GM18907 (cell line): ENCODE measurements at regions not wholly inside any gene's neighbourhood (a gene's known extent, or its start where the extent isn't known, plus 50 kb on each side); places are given as distances from the start of the nearest gene placed in this dataset.

Experiments
- ATAC-seq: cut with Tn5 transposase; IDR thresholded peaks from one replicate; pipeline ENCODE4 v1.9.1; 2021; ENCODE audit warnings: mild to moderate bottlenecking, moderate library complexity; ENCODE audit not compliant: unreplicated experiment

DNA sequence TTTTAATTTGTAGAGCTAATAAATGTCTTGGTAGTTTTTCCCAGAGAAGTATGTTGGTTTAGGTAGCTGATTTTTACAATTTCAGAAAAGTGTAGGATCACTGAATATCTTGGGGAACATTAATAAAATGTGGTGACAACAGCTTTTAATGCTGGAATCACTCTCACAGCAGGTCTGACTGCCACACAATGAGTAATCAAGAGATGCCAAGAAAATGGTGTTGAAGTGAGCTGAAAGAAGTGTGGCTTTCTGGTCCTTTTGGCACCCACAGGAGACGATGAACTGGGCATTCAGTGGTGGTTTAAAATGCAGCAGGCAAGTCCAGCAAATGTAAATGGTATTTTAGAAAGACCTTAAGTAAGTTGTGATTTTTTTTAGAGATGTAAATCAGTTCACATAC lies 175.8 kb downstream of the CBLN2 start:
- no peak for ATAC-seq

- no peak for ATAC-seq
Measured at GRCh38 chr18:72360634-72361033, 183.5 kb downstream of the CBLN2 start.

- ATAC-seq: no peak
Measured at GRCh38 chr18:72342933-72343332, 201.2 kb downstream of the CBLN2 start.

DNA sequence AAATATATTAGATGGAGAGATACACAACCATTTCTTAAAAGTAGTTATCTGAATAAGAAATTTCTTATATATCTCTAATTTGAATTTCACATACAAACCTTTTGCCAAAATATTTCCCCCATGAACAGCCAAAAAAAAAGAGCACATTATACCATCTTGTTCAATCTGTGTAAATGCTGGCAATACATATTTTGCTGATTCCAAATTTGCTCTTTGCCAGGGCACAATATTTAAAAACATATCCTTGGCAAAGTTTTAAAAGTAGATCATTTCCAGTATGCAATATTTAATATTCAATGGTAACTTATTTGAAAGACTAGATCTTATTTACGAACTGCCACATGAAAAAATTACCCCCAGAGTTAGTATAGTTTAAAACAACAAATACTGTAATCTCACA lies 204.2 kb downstream of the CBLN2 start:
- no peak for ATAC-seq

- no peak for ATAC-seq
Measured at GRCh38 chr18:72336786-72337185, 207.4 kb downstream of the CBLN2 start.

DNA sequence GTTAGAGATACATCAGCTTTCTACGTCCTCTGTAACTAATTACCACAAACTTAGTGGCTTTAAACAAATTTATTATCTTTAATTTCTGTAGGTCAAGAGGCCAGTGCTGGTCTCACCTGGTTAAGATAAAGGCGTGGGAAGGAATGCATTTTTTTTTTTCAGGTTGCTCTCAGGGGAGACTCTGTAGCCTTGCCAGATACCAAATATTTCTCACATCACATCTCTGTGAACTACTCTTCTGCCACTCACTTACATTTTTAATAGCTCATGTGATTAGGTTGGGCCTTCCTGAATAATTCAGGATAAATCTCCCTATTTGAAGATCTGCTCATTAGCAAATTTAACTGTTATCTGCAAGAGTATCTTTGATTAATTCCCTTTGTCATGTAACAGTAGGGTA lies 214.6 kb downstream of the CBLN2 start:
- no peak for ATAC-seq

- ATAC-seq: no peak
Measured at GRCh38 chr18:72325307-72325706, 218.8 kb downstream of the CBLN2 start.

GRCh38 chr18:72324677-72325076 lies 219.5 kb downstream of the CBLN2 start:
- ATAC-seq: no peak

- no peak for ATAC-seq
Measured at GRCh38 chr18:72316497-72316896, 227.6 kb downstream of the CBLN2 start.

GRCh38 chr18:72283148-72283925 lies 260.8 kb downstream of the CBLN2 start:
- ATAC-seq: no peak

- ATAC-seq: no peak
Measured at GRCh38 chr18:72273025-72273424, 271.1 kb downstream of the CBLN2 start.

DNA sequence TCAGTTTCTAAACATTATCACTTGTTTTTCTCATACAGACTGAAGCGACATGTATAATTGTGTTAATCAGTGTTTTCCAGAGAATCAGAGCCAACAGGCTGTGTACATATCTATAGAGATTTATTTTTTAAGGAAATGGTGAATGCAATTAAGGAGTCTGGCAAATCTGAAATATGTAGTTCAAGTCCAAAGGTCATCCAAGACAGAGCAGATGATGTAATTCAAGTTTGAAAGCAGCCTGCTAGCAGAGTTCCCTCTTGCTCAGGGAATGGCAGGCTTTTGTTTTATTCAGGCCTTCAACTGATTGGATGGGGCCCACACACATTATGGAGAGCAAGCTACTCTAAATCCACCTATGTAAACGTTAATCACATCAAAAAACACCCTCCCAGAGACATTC lies 282.6 kb downstream of the CBLN2 start:
- no peak for ATAC-seq

DNA sequence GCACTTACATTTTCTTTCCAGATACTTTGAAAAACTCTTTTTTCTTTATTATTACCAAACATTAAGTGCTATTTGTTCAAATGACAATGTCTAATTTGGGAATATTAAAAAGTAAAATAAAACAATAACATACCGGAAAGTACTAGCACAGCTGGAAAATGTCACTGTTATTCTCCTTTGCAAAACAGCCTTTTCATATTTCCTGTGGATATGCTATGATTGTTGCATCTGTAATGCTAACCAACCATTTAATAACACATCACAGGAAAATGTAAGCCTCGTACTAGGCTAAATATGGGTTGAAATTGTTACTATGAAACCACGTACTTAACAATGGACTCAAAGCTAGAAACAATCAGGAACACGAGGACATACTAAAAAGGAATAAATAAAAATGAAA lies 298.1 kb downstream of the CBLN2 start:
- ATAC-seq: no peak

- ATAC-seq: no peak
Measured at GRCh38 chr18:72235422-72235821, 308.7 kb downstream of the CBLN2 start.

DNA sequence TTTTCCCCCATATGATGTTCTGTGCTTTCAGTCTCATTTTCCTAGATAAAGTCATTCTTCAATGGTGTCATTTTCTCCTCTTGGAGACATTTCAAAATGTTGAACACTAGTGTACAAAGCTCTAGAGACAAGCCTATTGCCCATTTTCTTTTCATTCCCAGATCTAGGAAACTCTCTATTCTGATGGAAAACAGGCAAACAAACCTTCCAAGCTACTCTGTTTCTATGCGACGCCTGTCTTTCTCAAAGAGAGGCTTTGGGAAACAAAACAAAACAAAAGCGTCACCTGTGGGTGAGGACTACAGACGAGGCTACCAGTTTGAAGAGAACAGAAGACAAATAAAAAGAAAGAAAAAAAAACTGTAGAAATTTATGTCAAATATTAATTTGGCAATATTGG lies 311.0 kb downstream of the CBLN2 start:
- ATAC-seq: no peak

DNA sequence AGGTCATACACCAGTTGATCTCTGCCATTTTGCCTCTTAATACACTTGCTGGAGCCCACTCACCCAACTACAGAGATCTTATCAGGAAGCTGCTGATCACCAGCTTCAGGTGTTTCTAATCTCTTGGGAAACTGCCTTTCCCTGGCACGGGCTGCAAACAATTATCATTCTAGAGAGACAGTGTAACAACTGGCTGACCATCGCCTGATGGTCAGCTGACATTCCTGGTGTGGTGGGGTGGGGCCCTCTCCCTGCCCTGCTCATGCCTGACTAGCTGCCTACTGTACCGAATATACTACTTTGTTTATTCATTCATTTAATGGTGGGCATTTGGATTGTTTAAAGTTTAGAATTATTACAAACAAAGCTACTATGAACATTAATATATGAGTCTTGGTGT lies 311.5 kb downstream of the CBLN2 start:
- ATAC-seq: no peak

DNA sequence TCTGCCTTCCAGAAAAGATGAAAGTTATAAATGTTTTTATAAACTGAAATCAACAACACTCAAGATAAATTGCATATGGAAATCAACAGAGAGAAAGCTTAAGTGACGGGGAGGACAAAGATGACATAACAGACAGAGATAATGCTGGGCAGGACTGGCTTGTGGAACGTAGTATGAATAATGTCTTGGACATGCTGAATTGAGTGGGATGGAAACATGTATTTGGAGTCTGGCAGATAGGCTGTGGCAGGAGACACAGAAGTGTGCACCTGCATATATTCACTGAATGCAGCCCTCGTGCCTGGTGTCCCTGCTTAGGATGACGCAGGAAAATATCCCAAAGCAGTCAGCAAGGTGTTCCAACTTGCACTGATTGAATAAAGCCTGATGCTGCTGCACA lies 318.2 kb downstream of the CBLN2 start:
- no peak for ATAC-seq

DNA sequence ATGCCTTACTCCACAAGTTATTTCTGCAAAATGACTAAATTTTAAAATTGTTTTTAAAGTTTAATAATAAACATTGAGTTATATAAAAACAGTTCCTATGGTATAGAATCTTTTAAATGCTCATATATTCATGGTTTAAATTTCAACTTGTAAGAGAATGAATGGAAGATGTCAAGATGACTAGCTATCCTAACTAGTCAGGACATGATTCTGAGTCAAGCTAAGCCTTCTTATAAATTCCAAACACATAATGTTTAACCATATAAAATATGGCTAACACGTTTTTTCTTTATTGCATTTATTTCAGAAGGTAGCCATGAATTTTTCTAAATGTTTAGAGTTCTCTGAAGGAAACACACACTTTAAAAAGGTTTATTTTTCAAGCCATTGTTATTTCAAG lies 320.4 kb downstream of the CBLN2 start:
- no peak for ATAC-seq

GRCh38 chr18:72208920-72209676 lies 335.0 kb downstream of the CBLN2 start:
- ATAC-seq: no peak

GRCh38 chr18:72207280-72207679 lies 336.9 kb downstream of the CBLN2 start:
- ATAC-seq: no peak

DNA sequence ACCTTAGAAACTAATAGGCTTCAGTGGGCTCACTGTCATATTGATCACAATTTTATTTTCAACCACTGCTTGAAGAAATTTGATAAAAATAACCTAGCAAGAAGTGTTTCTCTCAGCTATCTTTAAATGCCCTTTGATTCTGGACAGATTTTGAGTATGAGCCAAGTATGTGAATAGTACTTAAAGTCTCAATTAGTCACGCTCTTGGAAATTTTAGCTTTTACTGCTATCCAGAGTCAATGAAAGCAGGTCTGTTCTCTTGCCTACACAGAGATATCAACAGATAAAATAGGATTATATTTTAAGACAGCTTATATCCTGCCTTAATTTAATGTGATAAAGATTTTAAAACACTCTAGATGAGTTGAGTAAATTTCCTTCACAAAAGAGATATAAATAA lies 337.3 kb downstream of the CBLN2 start:
- ATAC-seq: no peak

GRCh38 chr18:72201032-72201431 lies 343.1 kb downstream of the CBLN2 start:
- no peak for ATAC-seq
